HEK293T (cell line): ENCODE measurements at regions not wholly inside any gene's neighbourhood (a gene's known extent, or its start where the extent isn't known, plus 50 kb on each side); places are given as distances from the start of the nearest gene placed in this dataset.

Source experiments
- ARNT ChIP-seq: fragments of 450-650 bp; IDR thresholded peaks from 2 replicates; pipeline ENCODE4 v1.6.1; 2017; ENCODE audit warnings: mild to moderate bottlenecking
- BHLHE40 ChIP-seq: fragments of 450-650 bp; IDR thresholded peaks from 2 replicates; pipeline ENCODE4 v1.6.1; 2016; ENCODE audit warnings: mild to moderate bottlenecking, moderate library complexity, borderline replicate concordance
- ELF4 ChIP-seq: fragments of 450-650 bp; IDR thresholded peaks from 2 replicates; pipeline ENCODE4 v1.6.1; 2017; ENCODE audit warnings: antibody characterized with exemption
- FOXA1 ChIP-seq: fragments of 450-650 bp; IDR thresholded peaks from 2 replicates; pipeline ENCODE4 v1.6.1; 2016; ENCODE audit warnings: mild to moderate bottlenecking
- FOXK2 ChIP-seq: fragments of 450-650 bp; IDR thresholded peaks from 2 replicates; pipeline ENCODE4 v1.6.1; 2016; ENCODE audit warnings: mild to moderate bottlenecking
- FOXM1 ChIP-seq: fragments of 450-650 bp; IDR thresholded peaks from 2 replicates; pipeline ENCODE4 v1.6.1; 2017; ENCODE audit warnings: mild to moderate bottlenecking, borderline replicate concordance
- HDGF ChIP-seq: fragments of 450-650 bp; IDR thresholded peaks from 2 replicates; pipeline ENCODE4 v1.6.1; 2017; ENCODE audit warnings: antibody characterized with exemption, borderline replicate concordance
- L3MBTL2 ChIP-seq: fragments of 450-650 bp; conservative IDR thresholded peaks from 2 replicates; pipeline ENCODE4 v1.6.1; 2016; ENCODE audit warnings: mild to moderate bottlenecking
- NFRKB ChIP-seq: fragments of 450-650 bp; IDR thresholded peaks from 2 replicates; pipeline ENCODE4 v1.6.1; 2016; ENCODE audit warnings: mild to moderate bottlenecking, moderate library complexity
- SP1 ChIP-seq: fragments of 450-650 bp; IDR thresholded peaks from 2 replicates; pipeline ENCODE4 v1.6.1; 2017
- SUZ12 ChIP-seq: fragments of 450-650 bp; IDR thresholded peaks from 2 replicates; pipeline ENCODE4 v1.6.1; 2016; ENCODE audit warnings: mild to moderate bottlenecking
- TARDBP ChIP-seq: fragments of 450-650 bp; IDR thresholded peaks from 2 replicates; pipeline ENCODE4 v1.6.1; 2016
- ZNF384 ChIP-seq: fragments of 450-650 bp; IDR thresholded peaks from 2 replicates; pipeline ENCODE4 v1.6.1; 2016
- TF ChIP-seq, protein P1 (sequence below): fragments of 450-650 bp; IDR thresholded peaks from 2 replicates; pipeline ENCODE4 v1.6.1; 2016

DNA sequence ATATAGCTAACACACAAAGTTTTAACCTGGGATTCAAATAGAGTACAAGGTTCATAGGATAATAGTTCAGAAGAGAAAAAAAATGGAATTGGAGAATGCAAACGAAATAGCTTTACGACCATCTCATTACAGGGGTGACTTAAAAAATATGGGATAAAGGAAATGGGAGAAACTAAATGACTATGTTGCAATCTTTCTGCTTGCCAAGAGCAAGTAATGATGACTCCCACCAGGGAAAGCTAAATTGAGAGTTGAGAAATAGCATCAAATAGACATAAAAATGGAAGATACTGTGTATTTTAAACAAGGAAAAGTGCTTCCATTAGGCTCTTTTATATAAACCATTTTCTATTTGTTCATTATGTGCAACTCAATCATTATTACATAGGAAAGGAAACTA, 155.7 kb upstream of the ATXN7L3B start:
- TF ChIP-seq ARNT (no peak), FOXK2 (no peak), FOXM1 (no peak), NFRKB (no peak), BHLHE40 (no peak), SP1 (no peak), FOXA1 (no peak), ELF4 (no peak), HDGF (no peak), ZNF384 (no peak), SUZ12 (no peak), TARDBP (no peak), L3MBTL2 (no peak)
- TF ChIP-seq, protein P1, sequence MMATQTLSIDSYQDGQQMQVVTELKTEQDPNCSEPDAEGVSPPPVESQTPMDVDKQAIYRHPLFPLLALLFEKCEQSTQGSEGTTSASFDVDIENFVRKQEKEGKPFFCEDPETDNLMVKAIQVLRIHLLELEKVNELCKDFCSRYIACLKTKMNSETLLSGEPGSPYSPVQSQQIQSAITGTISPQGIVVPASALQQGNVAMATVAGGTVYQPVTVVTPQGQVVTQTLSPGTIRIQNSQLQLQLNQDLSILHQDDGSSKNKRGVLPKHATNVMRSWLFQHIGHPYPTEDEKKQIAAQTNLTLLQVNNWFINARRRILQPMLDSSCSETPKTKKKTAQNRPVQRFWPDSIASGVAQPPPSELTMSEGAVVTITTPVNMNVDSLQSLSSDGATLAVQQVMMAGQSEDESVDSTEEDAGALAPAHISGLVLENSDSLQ, result no peak
